GM12878 (cell line): ENCODE measurements at regions not wholly inside any gene's neighbourhood (a gene's known extent, or its start where the extent isn't known, plus 50 kb on each side); places are given as distances from the start of the nearest gene placed in this dataset.

Experiments used
- ATAC-seq: fragments of 200-7000 bp; cut with Tn5 transposase; 3 replicates; pipeline ENCODE4 v1.9.1; 2020; ENCODE audit warnings: mild to moderate bottlenecking, moderate library complexity
- BruUV-seq: library from RNA; stranded (reverse); fragments of 400-500 nt; replicated peaks from 2 replicates; lab custom pipeline; 2021; lab: Mats Ljungman, UMichigan
- CTCF ChIA-PET: fragments of 300-600 bp; sonication (Branson Sonifier 250); formaldehyde crosslinking; extraction: SDS; loops from one replicate; lab custom pipeline; 2021; ENCODE audit warnings: inconsistent platforms; lab: Yijun Ruan, JAX
- POLR2A ChIA-PET: fragments of 350-600 bp; formaldehyde crosslinking; extraction: SDS; loops from one replicate; lab custom pipeline; 2021; ENCODE audit warnings: inconsistent platforms; lab: Charles Lee
- RAD21 ChIA-PET: fragments of 300-600 bp; sonication (Branson Sonifier 250); formaldehyde crosslinking; loops from one replicate; lab custom pipeline; 2023; ENCODE audit warnings: antibody characterized with exemption; ENCODE audit not compliant: unreplicated experiment; lab: Charles Lee
- SMC1A ChIA-PET: fragments of 300-600 bp; sonication (Branson Sonifier 250); formaldehyde crosslinking; loops from one replicate; lab custom pipeline; 2023; ENCODE audit not compliant: unreplicated experiment, uncharacterized antibody; lab: Charles Lee
- DNase-seq: peaks from one replicate; pipeline ENCODE4 v3.0.0-alpha.2; 2011; ENCODE audit warnings: low read depth, low spot score
- FAIRE-seq: peaks from 3 replicates; lab custom pipeline; 2011; peaks lifted over from hg19 to GRCh38; lab: Jason Lieb, UNC
- H2AFZ ChIP-seq: 2 replicates; pipeline ENCODE4 v1.6.0; 2011; ENCODE audit warnings: low read depth, low read length, control low read depth; ENCODE audit not compliant: control insufficient read depth
- H3K27ac ChIP-seq: 2 replicates; pipeline ENCODE4 v1.5.1; 2011; ENCODE audit warnings: control low read depth; ENCODE audit not compliant: control insufficient read depth, insufficient read depth
- H3K27me3 ChIP-seq, 2 experiments: replicated peaks in 1 of 2; 2 replicates each; pipeline versions ENCODE4 v1.6.0 to v1.6.1; 2011; ENCODE audit warnings: low read length in 1 of 2; ENCODE audit not compliant: control insufficient read depth in 2 of 2, insufficient read depth in 2 of 2
- H3K36me3 ChIP-seq, 2 experiments: 2 replicates each; pipeline ENCODE4 v1.5.1; 2011; ENCODE audit warnings: low read length in 1 of 2; ENCODE audit not compliant: control insufficient read depth in 2 of 2, insufficient read depth in 2 of 2
- H3K4me1 ChIP-seq: 2 replicates; pipeline ENCODE4 v1.6.1; 2011; ENCODE audit warnings: mild to moderate bottlenecking, low read length, moderate library complexity, mixed read lengths; ENCODE audit not compliant: control insufficient read depth, insufficient read depth
- H3K4me2 ChIP-seq: 2 replicates; pipeline ENCODE4 v1.6.0; 2011; ENCODE audit warnings: control low read depth; ENCODE audit not compliant: control insufficient read depth, insufficient read depth
- H3K4me3 ChIP-seq: fragments of 200-600 bp; sonication (generic); 2 replicates; pipeline ENCODE4 v1.5.1; 2016
- H3K79me2 ChIP-seq: 2 replicates; pipeline ENCODE4 v1.6.0; 2011; ENCODE audit warnings: low read length; ENCODE audit not compliant: control insufficient read depth, insufficient read depth
- H3K9ac ChIP-seq: 2 replicates; pipeline ENCODE4 v1.8.0; 2011; ENCODE audit warnings: low read length, control low read depth, mixed read lengths; ENCODE audit not compliant: control insufficient read depth, insufficient read depth
- H3K9me3 ChIP-seq: replicated peaks from 3 replicates; pipeline ENCODE4 v1.5.1; 2011; ENCODE audit warnings: mild to moderate bottlenecking, low read length; ENCODE audit not compliant: control insufficient read depth, insufficient read depth
- H4K20me1 ChIP-seq: 2 replicates; pipeline ENCODE4 v1.6.0; 2011; ENCODE audit not compliant: control insufficient read depth, insufficient read depth
- BACH1 ChIP-seq: fragments of 450-650 bp; IDR thresholded peaks from 2 replicates; pipeline ENCODE4 v1.6.1; 2017; ENCODE audit warnings: mild to moderate bottlenecking, borderline replicate concordance
- CBFB ChIP-seq: IDR thresholded peaks from 2 replicates; pipeline ENCODE4 v1.6.1; 2016; ENCODE audit warnings: antibody characterized with exemption, low read depth
- CHD2 ChIP-seq: IDR thresholded peaks from 2 replicates; pipeline ENCODE4 v1.6.1; 2011; ENCODE audit warnings: low read depth, low read length, improper control_type of control experiment, borderline replicate concordance
- CHD4 ChIP-seq: fragments of 200-600 bp; sonication (generic); IDR thresholded peaks from 2 replicates; pipeline ENCODE4 v1.6.1; 2016; ENCODE audit warnings: mild to moderate bottlenecking
- GATAD2B ChIP-seq: fragments of 450-650 bp; conservative IDR thresholded peaks from 2 replicates; pipeline ENCODE4 v1.6.1; 2017; ENCODE audit warnings: low read depth, mild to moderate bottlenecking, moderate library complexity
- HDAC2 ChIP-seq: fragments of 200-600 bp; sonication (generic); IDR thresholded peaks from 2 replicates; pipeline ENCODE4 v1.6.1; 2017
- JUND ChIP-seq: IDR thresholded peaks from 2 replicates; pipeline ENCODE4 v1.6.1; 2012; ENCODE audit warnings: low read depth, mild to moderate bottlenecking, low read length, improper control_type of control experiment, moderate library complexity
- KDM1A ChIP-seq: fragments of 200-600 bp; sonication (generic); IDR thresholded peaks from 2 replicates; pipeline ENCODE4 v1.6.1; 2016; ENCODE audit warnings: borderline replicate concordance
- POLR2AphosphoS5 ChIP-seq: IDR thresholded peaks from 2 replicates; pipeline ENCODE4 v1.6.1; 2011; ENCODE audit warnings: mild to moderate bottlenecking, low read length, inconsistent platforms
- ZNF622 ChIP-seq: fragments of 450-650 bp; IDR thresholded peaks from 2 replicates; pipeline ENCODE4 v1.6.1; 2017; ENCODE audit warnings: mild to moderate bottlenecking, inconsistent platforms
- WGBS: methylation state at CpG from one replicate; pipeline ENCODE4 v1.1.6; 2016; ENCODE audit warnings: low lambda C conversion rate; ENCODE audit not compliant: insufficient replicate concordance, insufficient coverage; ENCODE audit errors: missing lambda C conversion rate; 5-methylcytosine and 5-hydroxymethylcytosine counted together
- in situ Hi-C: fragments of 300-500 bp; cut with MboI; formaldehyde crosslinking; loops from 9 replicates; pipeline ENCODE4 v1.14.3; 2018; ENCODE audit warnings: mixed read lengths
- intact Hi-C: fragments of 100-400 bp; cut with micrococcal nuclease; formaldehyde crosslinking; loops from one replicate; pipeline ENCODE4 v1.14.2; 2022; ENCODE audit not compliant: unreplicated experiment
- TF ChIP-seq, protein P1 (sequence below): IDR thresholded peaks from 2 replicates; pipeline ENCODE4 v1.6.1; 2011; ENCODE audit warnings: low read depth, mild to moderate bottlenecking, low read length, moderate library complexity, borderline replicate concordance; ENCODE audit errors: extremely low read depth
- TF ChIP-seq, protein P2 (sequence below): fragments of 450-650 bp; IDR thresholded peaks from 2 replicates; pipeline ENCODE4 v1.6.1; 2016; ENCODE audit warnings: mild to moderate bottlenecking

GRCh38 chr10:43772171-43772570 lies 123.5 kb upstream of the ZNF32 start:
- BruUV-seq, result no TSS peak
- no peak overlapping the region for H2AFZ ChIP-seq
- TF ChIP-seq CBFB (no peak), CHD4 (no peak), HDAC2 (no peak), JUND (no peak), GATAD2B (no peak), KDM1A (no peak), BACH1 (no peak), ZNF622 (no peak), CHD2 (no peak), POLR2AphosphoS5 (no peak)
- TF ChIP-seq, protein P1, sequence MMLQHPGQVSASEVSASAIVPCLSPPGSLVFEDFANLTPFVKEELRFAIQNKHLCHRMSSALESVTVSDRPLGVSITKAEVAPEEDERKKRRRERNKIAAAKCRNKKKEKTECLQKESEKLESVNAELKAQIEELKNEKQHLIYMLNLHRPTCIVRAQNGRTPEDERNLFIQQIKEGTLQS, result no peak
- TF ChIP-seq, protein P2, sequence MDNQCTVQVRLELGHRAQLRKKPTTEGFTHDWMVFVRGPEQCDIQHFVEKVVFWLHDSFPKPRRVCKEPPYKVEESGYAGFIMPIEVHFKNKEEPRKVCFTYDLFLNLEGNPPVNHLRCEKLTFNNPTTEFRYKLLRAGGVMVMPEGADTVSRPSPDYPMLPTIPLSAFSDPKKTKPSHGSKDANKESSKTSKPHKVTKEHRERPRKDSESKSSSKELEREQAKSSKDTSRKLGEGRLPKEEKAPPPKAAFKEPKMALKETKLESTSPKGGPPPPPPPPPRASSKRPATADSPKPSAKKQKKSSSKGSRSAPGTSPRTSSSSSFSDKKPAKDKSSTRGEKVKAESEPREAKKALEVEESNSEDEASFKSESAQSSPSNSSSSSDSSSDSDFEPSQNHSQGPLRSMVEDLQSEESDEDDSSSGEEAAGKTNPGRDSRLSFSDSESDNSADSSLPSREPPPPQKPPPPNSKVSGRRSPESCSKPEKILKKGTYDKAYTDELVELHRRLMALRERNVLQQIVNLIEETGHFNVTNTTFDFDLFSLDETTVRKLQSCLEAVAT, result no peak
- TF ChIP-seq, all 136 proteins: peak for 0
- ChIA-PET RAD21 (no interaction called here), CTCF (interaction anchor here (0.8 kb wide), 1 partner anchor 413 kb away, joined by 3 read pairs; no protein-coding TSS in a partner anchor), POLR2A (no interaction called here), SMC1A (no interaction called here)
- in situ Hi-C loops, result loop anchor here (25.0 kb wide), 1 partner anchor 90 kb away; no protein-coding TSS in a partner anchor
- intact Hi-C loops, result no loop called here
- no peaks in the 10 kb centered on the region for H3K9me3 ChIP-seq
- H4K20me1 ChIP-seq, result no peaks in the 10 kb centered on the region
- H3K4me3 ChIP-seq, result no peak overlapping the region
- no peak for ATAC-seq
- H3K4me1 ChIP-seq, result no peaks in the 10 kb centered on the region
- no peaks in the 10 kb centered on the region for H3K79me2 ChIP-seq
- H3K4me2 ChIP-seq, result no peak overlapping the region
- 2% methylated on average over 2 of the region's 2 CpGs for WGBS
- no peaks in the 10 kb centered on the region for H3K36me3 ChIP-seq
- H3K27me3 ChIP-seq, result no peaks in the 10 kb centered on the region
- no peak overlapping the region for H3K9ac ChIP-seq
- DNase-seq, result no peak
- FAIRE-seq, result no peak
- H3K27ac ChIP-seq, result no peak overlapping the region
